OCI-LY1 (cell line): ENCODE measurements at regions not wholly inside any gene's neighbourhood (a gene's known extent, or its start where the extent isn't known, plus 50 kb on each side); places are given as distances from the start of the nearest gene placed in this dataset.

Experiments used
- CTCF ChIP-seq: fragments of 200-600 bp; sonication (generic), shearing (Covaris generic); IDR thresholded peaks from 2 replicates; pipeline ENCODE4 v1.5.1; 2017; ENCODE audit warnings: mild to moderate bottlenecking, antibody characterized with exemption, low read length, moderate library complexity, mixed read lengths
- EZH2 ChIP-seq: fragments of 200-600 bp; sonication (generic), shearing (Covaris generic); IDR thresholded peaks from 2 replicates; pipeline ENCODE4 v1.8.0; 2017; ENCODE audit warnings: borderline replicate concordance, mixed run types, mild to moderate bottlenecking, antibody characterized with exemption, low read length, moderate library complexity, mixed read lengths

GRCh38 chr19:29014857-29015436 is 198.0 kb downstream of the UQCRFS1 start:
- no peak for TF ChIP-seq EZH2
- TF ChIP-seq CTCF, result no peak
